Right ventricle myocardium superior (tissue), 1 donor: ENCODE measurements at regions not wholly inside any gene's neighbourhood (a gene's known extent, or its start where the extent isn't known, plus 50 kb on each side); places are given as distances from the start of the nearest gene placed in this dataset.
"Not testable (repeated sequence)": the region's sequence is repeated elsewhere in the genome, so short reads cannot be mapped to it uniquely, and the experiment has no call there.

ENCODE experiments used
- ATAC-seq: fragments of 200-7000 bp; cut with Tn5 transposase; one replicate; pipeline ENCODE4 v1.9.1; 2020; ENCODE audit warnings: mild to moderate bottlenecking; ENCODE audit not compliant: poor library complexity
- DNase-seq: peaks from one replicate; pipeline ENCODE4 v3.0.0-alpha.2; 2020
- intact Hi-C: fragments of 100-400 bp; cut with DNase I; formaldehyde crosslinking; loops from one replicate; pipeline ENCODE4 v1.11.2; 2022
- donor health status: DM: no; HTN: yes; CAD: no; lungs with severe emphysema.

- ATAC-seq (no peak), DNase-seq (no peak)
- intact Hi-C loops: no loop called here
These were observed 53.3 kb upstream of the KY start for GRCh38 chr3:134704133-134704532.

DNA sequence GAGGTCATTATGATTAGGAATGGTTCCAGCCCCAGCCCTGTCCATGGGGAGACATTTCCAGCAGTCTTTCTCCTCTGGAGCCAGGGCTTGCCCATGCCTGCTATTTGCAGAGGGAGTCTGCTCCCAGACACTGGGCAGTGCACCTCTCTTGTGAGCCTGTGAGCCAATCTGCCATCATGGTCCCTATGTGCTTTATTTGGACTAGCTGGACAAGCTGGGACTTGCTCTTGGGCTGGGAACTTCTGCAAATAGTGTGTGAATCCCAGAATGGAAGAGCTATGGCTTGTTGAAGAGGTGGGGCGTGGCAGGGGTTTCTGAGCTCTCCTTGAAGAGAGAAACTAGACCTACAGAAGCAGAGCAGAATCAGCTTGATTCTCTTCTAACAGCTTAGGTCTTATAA is 53.7 kb upstream of the KY start:
- no peak for DNase-seq
- intact Hi-C loops: no loop called here
- ATAC-seq: peak; percentile 36

GRCh38 chr3:134707908-134708597 is 57.2 kb upstream of the KY start:
- DNase-seq (no peak), ATAC-seq (no peak)
- intact Hi-C loops: no loop called here

GRCh38 chr3:134708671-134709070 is 57.8 kb upstream of the KY start:
- DNase-seq: no peak

GRCh38 chr3:134709076-134709475 is 58.3 kb upstream of the KY start:
- intact Hi-C loops: no loop called here
- ATAC-seq (no peak), DNase-seq (no peak)

More at GRCh38 chr3:134708671-134709070, 57.8 kb upstream of the KY start:
- no peak for ATAC-seq
- intact Hi-C loops: no loop called here

- ATAC-seq (peak; percentile 71), DNase-seq (no peak)
- intact Hi-C loops: no loop called here
These were observed 58.9 kb upstream of the KY start for GRCh38 chr3:134709561-134710312.

DNA sequence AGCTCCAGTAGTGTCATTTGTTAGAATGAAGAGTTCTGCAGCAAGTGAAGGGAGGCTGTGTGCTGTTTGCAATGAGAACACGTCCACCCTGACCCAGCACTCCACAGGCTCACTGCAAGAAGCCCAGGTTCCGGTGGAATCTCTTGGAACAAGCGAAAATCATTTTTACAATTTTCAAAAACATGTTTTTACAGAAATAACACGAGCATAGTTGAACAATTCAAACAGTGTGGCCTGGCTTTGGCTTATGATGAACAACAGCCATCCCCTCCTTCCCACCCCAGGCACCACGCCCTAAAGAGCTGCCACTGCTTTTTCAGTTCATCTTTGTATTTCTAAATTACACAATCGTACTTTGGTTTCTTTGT is 59.5 kb upstream of the KY start:
- no peak for DNase-seq
- no peak for ATAC-seq
- intact Hi-C loops: no loop called here

- intact Hi-C loops: no loop called here
- ATAC-seq: no peak
- DNase-seq: no peak
These were observed 60.5 kb upstream of the KY start for GRCh38 chr3:134711284-134711683.

GRCh38 chr3:134713671-134714070 is 62.8 kb upstream of the KY start:
- ATAC-seq (no peak), DNase-seq (no peak)
- intact Hi-C loops: no loop called here

- DNase-seq: no peak
- no peak for ATAC-seq
- intact Hi-C loops: no loop called here
These were observed 67.9 kb upstream of the KY start for GRCh38 chr3:134718726-134719125.

- ATAC-seq: no peak
- intact Hi-C loops: no loop called here
These were observed 70.4 kb upstream of the KY start for GRCh38 chr3:134721214-134721613.

GRCh38 chr3:134722969-134723368 is 72.1 kb upstream of the EPHB1 start:
- intact Hi-C loops: no loop called here
- DNase-seq: no peak
- ATAC-seq: no peak

More at GRCh38 chr3:134721214-134721613, 70.4 kb upstream of the KY start:
- DNase-seq: no peak

- DNase-seq (no peak), ATAC-seq (no peak)
- intact Hi-C loops: no loop called here
These were observed 65.4 kb upstream of the EPHB1 start for GRCh38 chr3:134729649-134730048.

DNA sequence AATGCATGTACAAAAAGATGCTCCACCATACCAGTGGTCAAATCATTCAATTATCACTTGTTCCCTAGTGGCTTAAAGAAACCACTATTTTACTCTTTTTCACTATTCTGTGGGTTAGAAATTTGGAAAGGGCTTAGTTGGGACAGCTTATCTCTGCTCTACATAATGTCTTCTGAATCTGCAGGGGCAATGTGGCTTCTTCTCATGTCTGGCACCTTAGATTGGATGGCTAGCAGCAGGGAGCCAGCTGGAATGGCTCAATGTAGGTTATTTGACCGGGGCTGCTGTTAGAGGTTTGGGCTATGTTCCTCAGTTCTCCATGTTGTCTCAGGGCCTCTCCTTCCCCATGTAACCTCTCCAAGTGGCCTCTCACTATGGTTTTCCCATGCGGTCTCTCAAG is 57.5 kb upstream of the EPHB1 start:
- no peak for DNase-seq
- intact Hi-C loops: no loop called here
- no peak for ATAC-seq

- DNase-seq, intact Hi-C loops, ATAC-seq: not testable (repeated sequence)
These were observed 55.0 kb upstream of the EPHB1 start for GRCh38 chr3:134740077-134740476.

DNA sequence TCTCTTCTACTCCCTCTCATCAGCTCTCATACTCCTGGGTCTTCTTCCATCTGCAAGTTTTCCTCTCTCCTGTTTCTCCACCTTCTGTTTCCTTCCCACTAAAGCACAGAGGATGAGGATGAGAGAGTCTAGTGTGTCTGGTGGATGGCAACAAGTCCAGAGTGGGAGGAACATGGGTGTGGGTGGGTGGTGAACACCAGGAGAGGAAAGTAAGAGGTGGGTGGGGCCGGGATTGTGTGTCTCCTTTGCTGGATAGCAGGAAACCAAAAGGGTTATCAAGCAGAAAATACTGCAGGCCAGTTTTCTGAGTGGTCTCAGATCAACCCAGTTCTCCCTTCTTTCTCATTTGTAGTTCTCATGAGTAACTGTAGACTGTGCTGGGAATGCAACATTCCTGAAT is 52.9 kb upstream of the EPHB1 start:
- DNase-seq (no peak), ATAC-seq (no peak)
- intact Hi-C loops: no loop called here

GRCh38 chr3:134743006-134743405 is 52.1 kb upstream of the EPHB1 start:
- DNase-seq (no peak), ATAC-seq (no peak)
- intact Hi-C loops: no loop called here
